Colonic mucosa (tissue), 4 donors: ENCODE measurements at regions not wholly inside any gene's neighbourhood (a gene's known extent, or its start where the extent isn't known, plus 50 kb on each side); places are given as distances from the start of the nearest gene placed in this dataset.

Experiments
- DNase-seq: peaks from one replicate; pipeline ENCODE4 v3.0.0-alpha.2; 2020
- H3K27ac ChIP-seq: fragments of 200-600 bp; one replicate; pipeline ENCODE4 v1.8.0; 2021
- H3K27me3 ChIP-seq: fragments of 200-600 bp; one replicate; pipeline ENCODE4 v1.8.0; 2021
- H3K36me3 ChIP-seq: fragments of 200-600 bp; one replicate; pipeline ENCODE4 v1.8.0; 2021
- H3K4me1 ChIP-seq: fragments of 200-600 bp; one replicate; pipeline ENCODE4 v1.8.0; 2021; ENCODE audit warnings: mild to moderate bottlenecking
- H3K4me3 ChIP-seq: fragments of 200-600 bp; one replicate; pipeline ENCODE4 v1.8.0; 2021
- H3K9ac ChIP-seq, 2 donors: one replicate each; pipeline ENCODE4 v1.7.0; 2013; ENCODE audit warnings: control low read depth in 2 of 2, low read depth in 2 of 2, low read length in 2 of 2
- H3K9me3 ChIP-seq: fragments of 200-600 bp; one replicate; pipeline ENCODE4 v1.8.0; 2021
- CTCF ChIP-seq: fragments of 200-600 bp; IDR thresholded peaks from one replicate; pipeline ENCODE4 v1.8.0; 2022; ENCODE audit warnings: antibody characterized with exemption, mild to moderate bottlenecking
- intact Hi-C: fragments of 100-400 bp; cut with DNase I; formaldehyde crosslinking; loops from one replicate; pipeline ENCODE4 v1.14.1; 2022
- donor health status: healthy.
- donor health status: DM: no; HTN: no; CAD: no.
- donor health status: DM: no; HTN: no; CAD: no.

DNA sequence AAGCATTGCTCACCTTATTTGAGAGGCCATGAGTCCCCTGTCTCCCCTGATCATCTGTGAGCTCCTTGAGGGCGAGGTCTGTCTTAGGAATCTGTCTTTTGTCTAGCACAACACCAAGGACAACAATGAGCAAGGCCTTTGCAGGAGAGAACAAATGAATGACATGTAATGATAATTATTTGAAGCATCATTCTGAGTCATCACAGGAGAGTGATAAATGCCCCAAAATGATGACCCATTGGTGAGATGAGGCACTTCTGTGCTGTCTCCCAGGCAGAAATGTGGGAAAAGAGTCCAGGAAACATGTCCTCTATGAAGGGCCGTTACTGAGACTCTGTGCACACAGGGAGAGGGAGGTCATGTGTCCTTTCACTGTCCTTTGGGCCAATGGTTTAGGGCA is 105.2 kb upstream of the LRFN2 start:
- no peaks in the 10 kb centered on the region for H3K27me3 ChIP-seq
- no peaks in the 10 kb centered on the region for H3K36me3 ChIP-seq
- no peak overlapping the region for H3K4me3 ChIP-seq
- no peak for DNase-seq
- H3K4me1 ChIP-seq = no peaks in the 10 kb centered on the region
- H3K9me3 ChIP-seq = no peaks in the 10 kb centered on the region
- no peak overlapping the region for H3K27ac ChIP-seq
- no peak overlapping the region for H3K9ac ChIP-seq
- TF ChIP-seq CTCF = no peak
- intact Hi-C loops = no loop called here

GRCh38 chr6:40689185-40689584 is 102.0 kb upstream of the LRFN2 start:
- no peak for TF ChIP-seq CTCF
- intact Hi-C loops = no loop called here
- DNase-seq = no peak
- Histone ChIP-seq H3K36me3 (no peaks in the 10 kb centered on the region), H3K9ac (no peak overlapping the region), H3K27me3 (no peaks in the 10 kb centered on the region), H3K4me3 (no peak overlapping the region), H3K4me1 (no peaks in the 10 kb centered on the region), H3K9me3 (no peaks in the 10 kb centered on the region), H3K27ac (no peak overlapping the region)

DNA sequence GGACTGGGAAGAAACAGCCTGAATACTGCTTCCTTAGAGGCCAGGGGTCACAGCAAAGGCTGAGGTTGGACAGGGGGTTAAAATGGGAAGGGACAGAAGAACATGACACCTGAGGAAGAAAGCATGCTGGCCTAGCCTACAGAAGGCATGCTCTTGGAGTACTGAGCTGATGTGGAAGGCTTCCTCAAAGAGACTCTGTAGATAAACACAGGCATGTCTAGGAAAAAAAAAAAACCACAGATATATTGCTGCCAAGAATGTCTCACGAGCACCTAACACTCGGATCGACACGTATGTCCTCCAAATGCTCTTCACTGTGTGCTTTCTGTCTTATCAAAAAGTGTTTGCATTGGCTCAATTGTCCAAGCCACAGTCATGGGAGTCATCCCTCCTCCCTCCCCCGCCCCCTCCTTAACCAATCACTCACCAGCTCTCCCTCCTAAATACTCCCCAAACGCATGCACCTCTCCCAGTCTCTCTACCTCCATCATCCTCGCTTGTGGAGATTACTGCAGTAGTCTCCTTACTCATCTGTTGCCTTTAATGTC is 101.1 kb upstream of the LRFN2 start:
- Histone ChIP-seq H3K9ac (no peak overlapping the region), H3K27me3 (no peaks in the 10 kb centered on the region), H3K9me3 (no peaks in the 10 kb centered on the region), H3K27ac (no peak overlapping the region), H3K4me1 (no peaks in the 10 kb centered on the region), H3K36me3 (no peaks in the 10 kb centered on the region), H3K4me3 (no peak overlapping the region)
- TF ChIP-seq CTCF = no peak
- intact Hi-C loops = no loop called here
- DNase-seq = no peak

GRCh38 chr6:40685862-40686261 is 98.7 kb upstream of the LRFN2 start:
- no peak overlapping the region for H3K27ac ChIP-seq
- H3K4me3 ChIP-seq = no peak overlapping the region
- H3K27me3 ChIP-seq = no peaks in the 10 kb centered on the region
- no peak overlapping the region for H3K9ac ChIP-seq
- DNase-seq = no peak
- no peak for TF ChIP-seq CTCF
- H3K36me3 ChIP-seq = no peaks in the 10 kb centered on the region
- intact Hi-C loops = no loop called here
- no peaks in the 10 kb centered on the region for H3K9me3 ChIP-seq
- no peaks in the 10 kb centered on the region for H3K4me1 ChIP-seq

GRCh38 chr6:40681622-40682021 is 94.5 kb upstream of the LRFN2 start:
- no peaks in the 10 kb centered on the region for H3K4me1 ChIP-seq
- no peaks in the 10 kb centered on the region for H3K27me3 ChIP-seq
- intact Hi-C loops = no loop called here
- H3K36me3 ChIP-seq = no peaks in the 10 kb centered on the region
- H3K9me3 ChIP-seq = no peaks in the 10 kb centered on the region
- TF ChIP-seq CTCF = no peak
- H3K27ac ChIP-seq = no peak overlapping the region
- DNase-seq = no peak
- H3K9ac ChIP-seq = no peak overlapping the region
- no peak overlapping the region for H3K4me3 ChIP-seq

DNA sequence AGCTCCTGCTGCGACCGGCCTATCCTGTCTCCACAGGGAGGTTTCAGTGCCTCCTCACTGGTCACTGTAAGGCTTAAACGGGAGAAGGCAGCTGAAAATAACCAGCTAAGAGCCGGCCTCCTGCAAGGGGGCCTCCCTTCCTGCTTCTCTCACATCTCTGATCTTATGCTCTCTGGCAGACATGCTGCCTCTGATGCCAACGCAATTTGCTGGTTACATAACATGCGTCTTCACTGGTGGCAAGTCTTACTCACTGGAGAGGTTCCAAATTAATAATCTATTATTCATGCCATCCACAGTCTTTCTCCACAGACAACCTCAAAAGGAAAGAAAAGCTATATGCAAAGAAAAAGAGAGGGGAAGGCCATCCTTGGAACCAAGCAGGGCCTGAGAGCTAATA is 91.8 kb upstream of the LRFN2 start:
- Histone ChIP-seq H3K36me3 (no peaks in the 10 kb centered on the region), H3K9ac (no peak overlapping the region), H3K27ac (no peak overlapping the region), H3K27me3 (no peaks in the 10 kb centered on the region), H3K4me3 (no peak overlapping the region), H3K4me1 (no peaks in the 10 kb centered on the region), H3K9me3 (no peaks in the 10 kb centered on the region)
- intact Hi-C loops = no loop called here
- no peak for DNase-seq
- no peak for TF ChIP-seq CTCF
